ENCODE measurements at regions not wholly inside any gene's neighbourhood (a gene's known extent, or its start where the extent isn't known, plus 50 kb on each side); places are given as distances from the start of the nearest gene placed in this dataset.
"Not testable (repeated sequence)": the region's sequence is repeated elsewhere in the genome, so short reads cannot be mapped to it uniquely, and the experiment has no call there.

DNA sequence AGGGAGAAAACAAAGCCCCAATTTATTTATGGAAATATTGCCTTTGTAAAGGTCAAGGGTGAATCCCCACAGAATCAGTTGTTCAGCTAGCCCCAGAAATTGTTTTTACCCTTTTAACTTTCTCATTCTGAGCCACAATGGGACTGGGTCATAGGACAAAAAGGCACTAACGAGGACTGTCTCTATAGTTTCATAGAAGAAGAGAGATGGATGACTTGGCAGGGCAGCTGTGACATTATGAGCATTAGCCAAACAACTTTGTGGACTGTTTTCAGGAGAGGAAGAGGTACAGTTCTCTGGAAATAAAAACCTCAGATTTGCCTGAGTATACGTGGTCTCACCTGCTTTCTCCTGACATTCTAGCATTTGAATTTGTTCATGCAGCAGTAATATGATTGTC lies 1155.8 kb upstream of the CHAC2 start:
- Mint-ChIP-seq H3K27ac (no peak overlapping the region), H3K4me3 (no peak overlapping the region), H3K27me3 (no peaks in the 10 kb centered on the region), H3K36me3 (no peaks in the 10 kb centered on the region), H3K4me1 (no peaks in the 10 kb centered on the region), H3K9me3 (peaks cover 0 to 11% (median 0%) of the 10 kb centered on the region in 7 donors)
- DNase-seq, result no peak
- no peak for ATAC-seq (ENCODE audit: low read depth in 2 of 2)

DNA sequence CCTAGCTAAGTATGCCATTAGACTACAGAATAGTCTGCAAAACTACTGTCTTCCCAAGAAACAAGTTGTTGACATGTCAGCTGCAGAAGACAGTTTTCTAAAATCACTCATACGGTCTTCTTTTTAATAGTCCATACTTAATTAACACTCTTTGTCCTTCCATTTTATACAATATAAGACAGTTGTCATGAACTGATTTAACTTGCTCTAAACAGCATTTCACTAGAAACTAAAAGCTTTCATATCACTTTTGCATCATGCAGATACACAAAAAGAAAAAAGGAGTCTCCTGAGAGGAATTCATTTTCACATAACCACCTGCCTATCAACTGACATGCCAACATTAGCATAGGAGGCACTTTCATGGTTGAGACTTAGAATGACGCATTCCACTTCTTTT lies 1159.6 kb upstream of the CHAC2 start:
- Mint-ChIP-seq H3K9me3 (peaks cover 0 to 21% (median 9%) of the 10 kb centered on the region in 7 donors), H3K4me1 (no peaks in the 10 kb centered on the region), H3K27ac (no peak overlapping the region), H3K27me3 (no peaks in the 10 kb centered on the region), H3K4me3 (no peak overlapping the region), H3K36me3 (no peaks in the 10 kb centered on the region)
- ATAC-seq (ENCODE audit: low read depth in 2 of 2) (no peak), DNase-seq (no peak)

- no peak for ATAC-seq (ENCODE audit: low read depth in 2 of 2)
- Mint-ChIP-seq H3K4me1 (no peaks in the 10 kb centered on the region), H3K27me3 (no peaks in the 10 kb centered on the region), H3K27ac (no peak overlapping the region), H3K9me3 (peaks cover 0 to 11% (median 4%) of the 10 kb centered on the region in 7 donors), H3K36me3 (no peaks in the 10 kb centered on the region), H3K4me3 (no peak overlapping the region)
- DNase-seq, result no peak
Measured at GRCh38 chr2:52597346-52597745, 1170.3 kb upstream of the CHAC2 start.

GRCh38 chr2:52594026-52594425 lies 1173.6 kb upstream of the CHAC2 start:
- H3K27ac Mint-ChIP-seq, result no peak overlapping the region
- no peaks in the 10 kb centered on the region for H3K27me3 Mint-ChIP-seq
- H3K4me3 Mint-ChIP-seq, result no peak overlapping the region
- no peaks in the 10 kb centered on the region for H3K4me1 Mint-ChIP-seq
- H3K9me3 Mint-ChIP-seq, result peaks cover 0 to 24% (median 15%) of the 10 kb centered on the region in 7 donors
- ATAC-seq (ENCODE audit: low read depth in 2 of 2) (no peak), DNase-seq (no peak)
- no peaks in the 10 kb centered on the region for H3K36me3 Mint-ChIP-seq

- peaks cover 0 to 15% (median 3%) of the 10 kb centered on the region in 7 donors for H3K9me3 Mint-ChIP-seq
- H3K27me3 Mint-ChIP-seq, DNase-seq, H3K36me3 Mint-ChIP-seq, H3K4me3 Mint-ChIP-seq, H3K4me1 Mint-ChIP-seq: not testable (repeated sequence)
- H3K27ac Mint-ChIP-seq, result peak overlapping the region in 1 of 6 donors; percentile 74
- ATAC-seq (ENCODE audit: low read depth in 2 of 2), result peak; percentile 30 to 40
Measured at GRCh38 chr2:52584071-52584470, 1183.5 kb upstream of the CHAC2 start.

DNA sequence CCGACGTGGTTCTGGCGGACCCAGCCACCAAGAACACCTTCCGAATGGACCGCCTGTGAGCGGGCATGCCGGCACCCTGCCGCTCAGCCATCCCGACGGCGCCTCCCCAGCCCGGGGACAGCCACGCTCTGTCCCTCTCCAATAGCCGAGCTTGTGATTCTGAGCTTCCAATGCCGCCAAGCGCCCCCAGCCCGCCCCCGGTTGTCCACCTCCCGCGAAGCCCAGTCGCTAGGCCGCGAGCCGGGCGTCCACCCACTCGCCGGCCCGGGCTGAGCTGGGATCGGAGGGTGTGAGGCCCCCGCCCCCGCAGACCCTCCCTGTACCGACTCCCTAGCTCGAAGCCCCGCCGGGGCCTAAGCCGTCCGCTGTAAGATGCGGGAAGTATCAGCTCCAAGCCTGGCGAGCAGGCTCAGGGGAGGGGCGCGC lies 1195.1 kb upstream of the CHAC2 start:
- H3K36me3 Mint-ChIP-seq, result no peaks in the 10 kb centered on the region
- H3K27ac Mint-ChIP-seq, result no peak overlapping the region
- H3K4me1 Mint-ChIP-seq, result no peaks in the 10 kb centered on the region
- H3K27me3 Mint-ChIP-seq, result no peaks in the 10 kb centered on the region
- no peak overlapping the region for H3K4me3 Mint-ChIP-seq
- H3K9me3 Mint-ChIP-seq, result peaks cover 8 to 21% (median 15%) of the 10 kb centered on the region in 7 donors
- DNase-seq, result no peak
- ATAC-seq (ENCODE audit: low read depth in 2 of 2), result no peak

DNA sequence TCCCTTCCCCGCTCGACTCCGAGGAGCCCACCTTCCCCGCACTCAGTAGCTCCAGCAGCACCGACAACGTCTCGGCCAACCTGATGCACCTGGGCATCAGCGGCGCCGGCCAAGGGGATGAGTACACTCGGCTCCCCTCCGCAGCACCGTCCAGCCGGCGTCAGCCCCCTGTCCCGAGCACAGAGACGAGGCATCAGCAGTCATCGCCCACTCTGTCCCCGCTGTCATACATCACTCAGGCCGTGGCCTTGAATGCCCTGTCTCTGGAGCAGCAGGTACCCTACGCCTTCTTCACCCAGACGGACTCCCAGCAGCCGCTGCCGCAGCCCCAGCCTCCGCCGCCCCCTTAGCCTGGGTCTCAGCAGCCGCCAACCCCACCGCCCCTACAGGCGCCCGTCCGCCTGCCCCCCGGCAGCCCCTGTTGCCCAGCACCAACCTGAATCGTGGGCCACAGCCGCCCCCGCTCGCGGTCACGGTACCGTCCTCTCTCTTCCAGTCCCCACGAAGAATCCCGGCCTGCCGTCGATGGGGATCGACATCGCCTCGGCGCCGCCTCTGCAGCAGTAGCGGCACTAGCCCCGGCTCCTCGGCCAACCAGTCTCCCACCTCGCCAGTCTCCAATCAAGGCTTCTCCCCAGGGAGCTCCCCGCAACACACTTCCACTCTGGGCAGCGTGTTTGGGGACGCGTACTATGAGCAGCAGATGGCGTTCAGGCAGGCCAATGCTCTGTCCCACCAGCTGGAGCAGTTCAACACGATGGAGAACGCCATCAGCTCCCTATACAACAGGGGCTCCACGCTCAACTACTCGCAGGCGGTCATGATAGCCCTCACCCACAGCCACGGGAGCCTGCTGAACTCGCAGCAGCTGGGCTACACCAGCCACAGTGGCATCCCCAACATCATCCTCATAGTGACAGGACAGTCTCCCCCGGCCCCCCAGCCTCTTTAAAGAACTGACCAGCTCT lies 1195.9 kb upstream of the CHAC2 start:
- DNase-seq (no peak), ATAC-seq (ENCODE audit: low read depth in 2 of 2) (no peak)
- Mint-ChIP-seq H3K27me3 (no peaks in the 10 kb centered on the region), H3K27ac (no peak overlapping the region), H3K36me3 (no peaks in the 10 kb centered on the region), H3K4me3 (no peak overlapping the region), H3K4me1 (no peaks in the 10 kb centered on the region), H3K9me3 (peaks cover 8 to 21% (median 15%) of the 10 kb centered on the region in 7 donors)

GRCh38 chr2:52570716-52571115 lies 1196.9 kb upstream of the CHAC2 start:
- Mint-ChIP-seq H3K27me3 (no peaks in the 10 kb centered on the region), H3K9me3 (peaks cover 8 to 21% (median 15%) of the 10 kb centered on the region in 7 donors), H3K4me3 (peak overlapping the region in 1 of 8 donors; percentile 23), H3K4me1 (no peaks in the 10 kb centered on the region), H3K36me3 (no peaks in the 10 kb centered on the region), H3K27ac (no peak overlapping the region)
- ATAC-seq (ENCODE audit: low read depth in 2 of 2) (no peak), DNase-seq (no peak)

GRCh38 chr2:52563151-52563550 lies 1204.5 kb upstream of the CHAC2 start:
- Mint-ChIP-seq H3K36me3 (no peaks in the 10 kb centered on the region), H3K27me3 (no peaks in the 10 kb centered on the region), H3K4me1 (no peaks in the 10 kb centered on the region), H3K9me3 (peaks cover 0 to 9% (median 3%) of the 10 kb centered on the region in 7 donors), H3K4me3 (no peak overlapping the region), H3K27ac (no peak overlapping the region)
- DNase-seq, result no peak
- no peak for ATAC-seq (ENCODE audit: low read depth in 2 of 2)

- peaks cover 0 to 5% (median 0%) of the 10 kb centered on the region in 7 donors for H3K9me3 Mint-ChIP-seq
- no peak for ATAC-seq (ENCODE audit: low read depth in 2 of 2)
- H3K36me3 Mint-ChIP-seq, result no peaks in the 10 kb centered on the region
- H3K27ac Mint-ChIP-seq, result no peak overlapping the region
- no peaks in the 10 kb centered on the region for H3K27me3 Mint-ChIP-seq
- no peaks in the 10 kb centered on the region for H3K4me1 Mint-ChIP-seq
- no peak for DNase-seq
- no peak overlapping the region for H3K4me3 Mint-ChIP-seq
Measured at GRCh38 chr2:52558265-52558664, 1209.3 kb upstream of the CHAC2 start.

- Mint-ChIP-seq H3K4me3 (no peak overlapping the region), H3K4me1 (no peaks in the 10 kb centered on the region), H3K36me3 (no peaks in the 10 kb centered on the region), H3K27me3 (no peaks in the 10 kb centered on the region), H3K27ac (no peak overlapping the region), H3K9me3 (peaks cover 0 to 13% (median 9%) of the 10 kb centered on the region in 7 donors)
- no peak for DNase-seq
- ATAC-seq (ENCODE audit: low read depth in 2 of 2), result no peak
Measured at GRCh38 chr2:52542297-52542696, 1225.3 kb upstream of the CHAC2 start.

DNA sequence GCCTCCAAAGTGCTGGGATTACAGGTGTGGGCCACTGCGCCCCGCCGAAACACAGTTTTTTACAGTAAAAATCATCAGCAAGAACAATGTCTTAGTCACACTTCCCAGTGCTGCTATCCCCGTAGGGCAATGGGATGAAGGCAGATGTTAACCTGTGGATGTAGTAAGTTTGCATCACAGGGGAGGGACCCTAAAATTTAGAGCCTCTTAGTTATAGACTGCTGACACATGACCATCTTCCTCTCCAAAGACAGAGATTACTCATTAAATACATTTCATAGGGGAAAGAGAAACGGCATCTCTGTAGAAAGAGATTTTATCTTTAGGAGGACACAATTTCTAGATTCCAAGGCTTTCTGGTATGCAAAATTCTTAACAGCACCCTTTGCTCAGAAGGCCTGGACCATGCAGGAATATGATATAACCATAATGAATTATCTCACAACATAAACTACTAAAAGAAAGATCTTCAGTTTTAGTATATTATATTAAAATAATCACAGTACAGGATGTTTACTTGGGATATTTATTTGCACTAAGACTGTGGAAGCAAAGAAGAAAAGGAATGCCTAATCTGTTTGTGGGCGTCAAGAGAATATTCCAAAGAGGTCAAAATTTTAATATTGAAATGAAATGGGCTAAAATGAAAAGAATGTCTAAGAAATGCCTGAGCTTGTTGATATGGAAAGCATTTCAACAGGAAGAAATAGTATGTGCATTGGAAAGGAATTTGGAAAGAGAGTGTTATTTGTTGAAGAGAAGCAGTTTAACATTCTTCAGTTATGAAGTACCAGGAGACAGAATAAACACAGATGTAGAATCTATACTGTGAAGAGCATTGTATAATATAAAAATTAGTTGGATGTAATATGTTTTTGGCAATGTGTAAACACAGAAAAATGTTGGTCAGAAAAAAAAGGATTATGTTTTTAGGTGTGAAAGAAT lies 1228.3 kb upstream of the CHAC2 start:
- ATAC-seq (ENCODE audit: low read depth in 2 of 2) (no peak), DNase-seq (no peak)
- Mint-ChIP-seq H3K9me3 (peaks cover 0 to 14% (median 3%) of the 10 kb centered on the region in 7 donors), H3K27me3 (no peaks in the 10 kb centered on the region), H3K27ac (no peak overlapping the region), H3K4me3 (no peak overlapping the region), H3K36me3 (no peaks in the 10 kb centered on the region), H3K4me1 (no peaks in the 10 kb centered on the region)

DNA sequence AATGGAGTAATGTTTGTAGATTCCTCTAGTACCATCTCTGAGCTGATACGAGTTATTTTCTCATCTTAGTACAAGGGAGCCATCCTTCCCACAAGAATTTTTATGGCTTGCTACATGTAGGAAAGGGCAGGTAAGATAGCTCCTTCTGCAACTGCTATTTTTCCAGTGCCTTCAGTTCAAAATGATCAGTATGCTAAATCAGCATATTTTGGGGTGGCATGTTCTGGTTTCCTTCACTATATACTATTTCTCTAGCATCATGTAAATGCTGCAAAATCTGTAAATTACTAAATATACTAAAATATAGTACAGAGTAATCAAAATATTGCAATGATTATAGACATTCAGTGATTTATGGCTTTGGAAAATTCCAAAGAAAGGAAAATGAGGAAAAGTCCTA lies 1230.0 kb upstream of the CHAC2 start:
- Mint-ChIP-seq H3K4me1 (no peaks in the 10 kb centered on the region), H3K9me3 (peaks cover 0 to 12% (median 5%) of the 10 kb centered on the region in 7 donors), H3K27me3 (no peaks in the 10 kb centered on the region), H3K27ac (no peak overlapping the region), H3K36me3 (no peaks in the 10 kb centered on the region), H3K4me3 (no peak overlapping the region)
- no peak for DNase-seq
- no peak for ATAC-seq (ENCODE audit: low read depth in 2 of 2)
